Ascending aorta (tissue), 2 donors: ENCODE measurements at regions not wholly inside any gene's neighbourhood (a gene's known extent, or its start where the extent isn't known, plus 50 kb on each side); places are given as distances from the start of the nearest gene placed in this dataset.

ENCODE experiments used
- DNase-seq, 2 donors: peaks; one replicate each; pipeline ENCODE4 v3.0.0-alpha.2; 2019; ENCODE audit warnings: low spot score in 2 of 2
- H3K27ac ChIP-seq, 2 donors: fragments of 200-600 bp; sonication (generic); one replicate each; pipeline ENCODE4 v1.5.1; 2016 to 2017; ENCODE audit warnings: mild to moderate bottlenecking in 1 of 2
- H3K27me3 ChIP-seq: fragments of 200-600 bp; sonication (generic); one replicate; pipeline ENCODE4 v1.5.1; 2017
- H3K36me3 ChIP-seq, 2 donors: fragments of 200-600 bp; sonication (generic); one replicate each; pipeline ENCODE4 v1.5.1; 2016
- H3K4me1 ChIP-seq, 2 donors: fragments of 200-600 bp; sonication (generic); one replicate each; pipeline ENCODE4 v1.5.1; 2016 to 2017; ENCODE audit warnings: mild to moderate bottlenecking in 1 of 2
- H3K4me3 ChIP-seq, 2 donors: fragments of 200-600 bp; sonication (generic); one replicate each; pipeline ENCODE4 v1.5.1; 2016 to 2017; ENCODE audit warnings: mild to moderate bottlenecking in 1 of 2
- H3K9me3 ChIP-seq, 2 donors: fragments of 200-600 bp; sonication (generic); one replicate each; pipeline ENCODE4 v1.5.1; 2016
- CTCF ChIP-seq, 3 experiments: fragments of 200-600 bp in 2 of 3; fragments of 450-650 bp in 1 of 3; sonication (generic) in 2 of 3; IDR thresholded peaks; one replicate each; pipeline ENCODE4 v1.5.1; 2016 to 2019; ENCODE audit warnings: antibody characterized with exemption in 3 of 3, mild to moderate bottlenecking in 1 of 3, moderate library complexity in 1 of 3
- intact Hi-C: fragments of 100-400 bp; cut with DNase I; formaldehyde crosslinking; loops from one replicate; pipeline ENCODE4 v1.15.1; 2023

- intact Hi-C loops, result no loop called here
Observed at GRCh38 chr15:39321977-39322376, 258.9 kb upstream of the THBS1 start.

GRCh38 chr15:39323157-39323556 is 257.7 kb upstream of the THBS1 start:
- Histone ChIP-seq H3K27ac (no peak overlapping the region), H3K9me3 (peaks cover 0 to 17% of the 10 kb centered on the region in 2 donors), H3K36me3 (no peaks in the 10 kb centered on the region), H3K4me3 (no peak overlapping the region), H3K4me1 (no peaks in the 10 kb centered on the region), H3K27me3 (no peaks in the 10 kb centered on the region)
- intact Hi-C loops, result no loop called here
- DNase-seq, result no peak
- TF ChIP-seq CTCF (IDR thresholded peaks at IDR 0.05), result no peak

More at GRCh38 chr15:39321977-39322376, 258.9 kb upstream of the THBS1 start:
- Histone ChIP-seq H3K9me3 (peaks cover 0 to 17% of the 10 kb centered on the region in 2 donors), H3K4me3 (no peak overlapping the region), H3K36me3 (no peaks in the 10 kb centered on the region), H3K27me3 (no peaks in the 10 kb centered on the region), H3K27ac (no peak overlapping the region), H3K4me1 (no peaks in the 10 kb centered on the region)
- no peak for TF ChIP-seq CTCF (IDR thresholded peaks at IDR 0.05)
- DNase-seq, result no peak

- H3K9me3 ChIP-seq, result peaks cover 0 to 17% of the 10 kb centered on the region in 2 donors
- no peaks in the 10 kb centered on the region for H3K27me3 ChIP-seq
- intact Hi-C loops, result no loop called here
- no peak overlapping the region for H3K27ac ChIP-seq
- TF ChIP-seq CTCF (IDR thresholded peaks at IDR 0.05), result no peak
- H3K4me1 ChIP-seq, result no peaks in the 10 kb centered on the region
- no peak for DNase-seq
- H3K36me3 ChIP-seq, result no peaks in the 10 kb centered on the region
- H3K4me3 ChIP-seq, result no peak overlapping the region
Observed at GRCh38 chr15:39323706-39324105, 257.2 kb upstream of the THBS1 start.

- Histone ChIP-seq H3K4me1 (no peaks in the 10 kb centered on the region), H3K9me3 (peaks cover 0 to under 1% of the 10 kb centered on the region in 2 donors), H3K27me3 (no peaks in the 10 kb centered on the region), H3K4me3 (no peak overlapping the region), H3K27ac (no peak overlapping the region), H3K36me3 (no peaks in the 10 kb centered on the region)
- DNase-seq, result no peak
- TF ChIP-seq CTCF (IDR thresholded peaks at IDR 0.05), result no peak
- intact Hi-C loops, result no loop called here
Observed at GRCh38 chr15:39326306-39326975, 254.4 kb upstream of the THBS1 start.

- TF ChIP-seq CTCF (IDR thresholded peaks at IDR 0.05), result no peak
- Histone ChIP-seq H3K27ac (no peak overlapping the region), H3K4me1 (no peaks in the 10 kb centered on the region), H3K4me3 (no peak overlapping the region), H3K9me3 (no peaks in the 10 kb centered on the region), H3K27me3 (no peaks in the 10 kb centered on the region), H3K36me3 (no peaks in the 10 kb centered on the region)
- DNase-seq, result no peak
- intact Hi-C loops, result no loop called here
Observed at GRCh38 chr15:39327005-39327730, 253.7 kb upstream of the THBS1 start.
